GM12878 (cell line): ENCODE measurements at regions not wholly inside any gene's neighbourhood (a gene's known extent, or its start where the extent isn't known, plus 50 kb on each side); places are given as distances from the start of the nearest gene placed in this dataset.

ENCODE experiments used
- ATAC-seq: fragments of 200-7000 bp; cut with Tn5 transposase; 3 replicates; pipeline ENCODE4 v1.9.1; 2020; ENCODE audit warnings: mild to moderate bottlenecking, moderate library complexity
- BruUV-seq: library from RNA; stranded (reverse); fragments of 400-500 nt; replicated peaks from 2 replicates; lab custom pipeline; 2021; lab: Mats Ljungman, UMichigan
- CTCF ChIA-PET: fragments of 300-600 bp; sonication (Branson Sonifier 250); formaldehyde crosslinking; extraction: SDS; loops from one replicate; lab custom pipeline; 2021; ENCODE audit warnings: inconsistent platforms; lab: Yijun Ruan, JAX
- POLR2A ChIA-PET: fragments of 350-600 bp; formaldehyde crosslinking; extraction: SDS; loops from one replicate; lab custom pipeline; 2021; ENCODE audit warnings: inconsistent platforms; lab: Charles Lee
- RAD21 ChIA-PET: fragments of 300-600 bp; sonication (Branson Sonifier 250); formaldehyde crosslinking; loops from one replicate; lab custom pipeline; 2023; ENCODE audit warnings: antibody characterized with exemption; ENCODE audit not compliant: unreplicated experiment; lab: Charles Lee
- SMC1A ChIA-PET: fragments of 300-600 bp; sonication (Branson Sonifier 250); formaldehyde crosslinking; loops from one replicate; lab custom pipeline; 2023; ENCODE audit not compliant: unreplicated experiment, uncharacterized antibody; lab: Charles Lee
- DNase-seq: peaks from one replicate; pipeline ENCODE4 v3.0.0-alpha.2; 2011; ENCODE audit warnings: low read depth, low spot score
- FAIRE-seq: peaks from 3 replicates; lab custom pipeline; 2011; peaks lifted over from hg19 to GRCh38; lab: Jason Lieb, UNC
- H2AFZ ChIP-seq: 2 replicates; pipeline ENCODE4 v1.6.0; 2011; ENCODE audit warnings: low read depth, low read length, control low read depth; ENCODE audit not compliant: control insufficient read depth
- H3K27ac ChIP-seq: 2 replicates; pipeline ENCODE4 v1.5.1; 2011; ENCODE audit warnings: control low read depth; ENCODE audit not compliant: control insufficient read depth, insufficient read depth
- H3K27me3 ChIP-seq, 2 experiments: replicated peaks in 1 of 2; 2 replicates each; pipeline versions ENCODE4 v1.6.0 to v1.6.1; 2011; ENCODE audit warnings: low read length in 1 of 2; ENCODE audit not compliant: control insufficient read depth in 2 of 2, insufficient read depth in 2 of 2
- H3K36me3 ChIP-seq, 2 experiments: 2 replicates each; pipeline ENCODE4 v1.5.1; 2011; ENCODE audit warnings: low read length in 1 of 2; ENCODE audit not compliant: control insufficient read depth in 2 of 2, insufficient read depth in 2 of 2
- H3K4me1 ChIP-seq: 2 replicates; pipeline ENCODE4 v1.6.1; 2011; ENCODE audit warnings: mild to moderate bottlenecking, low read length, moderate library complexity, mixed read lengths; ENCODE audit not compliant: control insufficient read depth, insufficient read depth
- H3K4me2 ChIP-seq: 2 replicates; pipeline ENCODE4 v1.6.0; 2011; ENCODE audit warnings: control low read depth; ENCODE audit not compliant: control insufficient read depth, insufficient read depth
- H3K4me3 ChIP-seq: fragments of 200-600 bp; sonication (generic); 2 replicates; pipeline ENCODE4 v1.5.1; 2016
- H3K79me2 ChIP-seq: 2 replicates; pipeline ENCODE4 v1.6.0; 2011; ENCODE audit warnings: low read length; ENCODE audit not compliant: control insufficient read depth, insufficient read depth
- H3K9ac ChIP-seq: 2 replicates; pipeline ENCODE4 v1.8.0; 2011; ENCODE audit warnings: low read length, control low read depth, mixed read lengths; ENCODE audit not compliant: control insufficient read depth, insufficient read depth
- H3K9me3 ChIP-seq: replicated peaks from 3 replicates; pipeline ENCODE4 v1.5.1; 2011; ENCODE audit warnings: mild to moderate bottlenecking, low read length; ENCODE audit not compliant: control insufficient read depth, insufficient read depth
- H4K20me1 ChIP-seq: 2 replicates; pipeline ENCODE4 v1.6.0; 2011; ENCODE audit not compliant: control insufficient read depth, insufficient read depth
- CHD2 ChIP-seq: IDR thresholded peaks from 2 replicates; pipeline ENCODE4 v1.6.1; 2011; ENCODE audit warnings: low read depth, low read length, improper control_type of control experiment, borderline replicate concordance
- CREM ChIP-seq: IDR thresholded peaks from 2 replicates; pipeline ENCODE4 v1.6.1; 2014; ENCODE audit warnings: antibody characterized with exemption, low read depth
- E4F1 ChIP-seq: fragments of 450-650 bp; IDR thresholded peaks from 2 replicates; pipeline ENCODE4 v1.6.1; 2018; ENCODE audit warnings: borderline replicate concordance, mild to moderate bottlenecking; ENCODE audit not compliant: partially characterized antibody
- FOXM1 ChIP-seq: IDR thresholded peaks from 2 replicates; pipeline ENCODE4 v1.6.1; 2012; ENCODE audit warnings: low read depth, mild to moderate bottlenecking, inconsistent platforms, low read length, moderate library complexity
- HDAC2 ChIP-seq: fragments of 200-600 bp; sonication (generic); IDR thresholded peaks from 2 replicates; pipeline ENCODE4 v1.6.1; 2017
- NFXL1 ChIP-seq: fragments of 450-650 bp; IDR thresholded peaks from 2 replicates; pipeline ENCODE4 v1.6.1; 2017; ENCODE audit warnings: antibody characterized with exemption, mild to moderate bottlenecking, borderline replicate concordance
- RFX5 ChIP-seq: IDR thresholded peaks from 2 replicates; pipeline ENCODE4 v1.6.1; 2011; ENCODE audit warnings: low read depth, low read length, improper control_type of control experiment
- STAT3 ChIP-seq: IDR thresholded peaks from 2 replicates; pipeline ENCODE4 v1.6.1; 2011; ENCODE audit warnings: low read depth, low read length, improper control_type of control experiment
- ZNF217 ChIP-seq: fragments of 450-650 bp; IDR thresholded peaks from 2 replicates; pipeline ENCODE4 v1.6.1; 2017; ENCODE audit warnings: antibody characterized with exemption, mild to moderate bottlenecking
- WGBS: methylation state at CpG from one replicate; pipeline ENCODE4 v1.1.6; 2016; ENCODE audit warnings: low lambda C conversion rate; ENCODE audit not compliant: insufficient replicate concordance, insufficient coverage; ENCODE audit errors: missing lambda C conversion rate; 5-methylcytosine and 5-hydroxymethylcytosine counted together
- in situ Hi-C: fragments of 300-500 bp; cut with MboI; formaldehyde crosslinking; loops from 9 replicates; pipeline ENCODE4 v1.14.3; 2018; ENCODE audit warnings: mixed read lengths
- intact Hi-C: fragments of 100-400 bp; cut with micrococcal nuclease; formaldehyde crosslinking; loops from one replicate; pipeline ENCODE4 v1.14.2; 2022; ENCODE audit not compliant: unreplicated experiment

GRCh38 chr5:2257326-2258244 lies 374.9 kb upstream of the IRX4 start:
- Histone ChIP-seq H3K9me3 (no peaks in the 10 kb centered on the region; the same call in 2 of the 3 replicates), H3K4me3 (no peak overlapping the region), H3K36me3 (no peaks in the 10 kb centered on the region), H3K4me1 (no peaks in the 10 kb centered on the region), H3K9ac (no peak overlapping the region), H2AFZ (no peak overlapping the region), H3K79me2 (no peaks in the 10 kb centered on the region), H3K27me3 (no peaks in the 10 kb centered on the region), H3K27ac (no peak overlapping the region), H3K4me2 (no peak overlapping the region), H4K20me1 (no peaks in the 10 kb centered on the region)
- CTCF ChIA-PET = no interaction called here
- DNase-seq (no peak), FAIRE-seq (no peak), ATAC-seq (no peak)
- no TSS peak for BruUV-seq
- intact Hi-C loops (no loop called here), in situ Hi-C loops (no loop called here)
- RAD21 ChIA-PET = no interaction called here
- TF ChIP-seq STAT3 (no peak), RFX5 (no peak), ZNF217 (no peak), FOXM1 (no peak), CHD2 (no peak), E4F1 (no peak), NFXL1 (no peak), CREM (no peak), HDAC2 (no peak)
- POLR2A ChIA-PET = no interaction called here
- WGBS = 33% methylated on average over 20 of the region's 20 CpGs
- SMC1A ChIA-PET = no interaction called here
